H1 (cell line): ENCODE measurements at regions not wholly inside any gene's neighbourhood (a gene's known extent, or its start where the extent isn't known, plus 50 kb on each side); places are given as distances from the start of the nearest gene placed in this dataset.

Experiments
- CTCF ChIA-PET: fragments of 300-600 bp; sonication (Branson Sonifier 250); formaldehyde crosslinking; loops from one replicate; lab custom pipeline; 2021; ENCODE audit not compliant: partially characterized antibody; lab: Charles Lee
- POLR2A ChIA-PET: fragments of 300-600 bp; sonication (Branson Sonifier 250); formaldehyde crosslinking; loops from one replicate; lab custom pipeline; 2021; ENCODE audit warnings: inconsistent platforms; ENCODE audit not compliant: partially characterized antibody; lab: Charles Lee
- DNase-seq, 2 experiments: peaks; one replicate each; pipeline versions ENCODE4 v3.0.0 to v3.0.0-alpha.2; 2010 to 2022; ENCODE audit warnings: low spot score in 2 of 2, low read depth in 1 of 2, mixed read lengths in 1 of 2
- FAIRE-seq: peaks from 2 replicates; lab custom pipeline; 2011; peaks lifted over from hg19 to GRCh38; lab: Jason Lieb, UNC
- H2AFZ ChIP-seq: 2 replicates; pipeline ENCODE4 v1.8.1; 2012; ENCODE audit warnings: low read length, inconsistent platforms
- H2AK5ac ChIP-seq: 2 replicates; pipeline ENCODE4 v1.6.1; 2013; ENCODE audit warnings: low read depth, low read length
- H2BK120ac ChIP-seq: replicated peaks from 2 replicates; pipeline ENCODE3; 2013; ENCODE audit warnings: low read depth, low read length, inconsistent platforms
- H2BK12ac ChIP-seq: 2 replicates; pipeline ENCODE4 v1.6.1; 2013; ENCODE audit warnings: low read depth, low read length
- H2BK15ac ChIP-seq: 2 replicates; pipeline ENCODE4 v1.6.1; 2013; ENCODE audit warnings: low read length
- H2BK20ac ChIP-seq: 2 replicates; pipeline ENCODE4 v1.6.1; 2013; ENCODE audit warnings: low read length
- H2BK5ac ChIP-seq: 2 replicates; pipeline ENCODE4 v1.6.1; 2013; ENCODE audit warnings: low read depth, low read length
- H3K14ac ChIP-seq: 2 replicates; pipeline ENCODE4 v1.6.1; 2013; ENCODE audit warnings: inconsistent platforms; ENCODE audit not compliant: insufficient read length
- H3K18ac ChIP-seq: 2 replicates; pipeline ENCODE4 v1.6.1; 2013; ENCODE audit warnings: low read length; ENCODE audit errors: extremely low read depth
- H3K23ac ChIP-seq: 2 replicates; pipeline ENCODE4 v1.6.1; 2013; ENCODE audit warnings: inconsistent platforms; ENCODE audit not compliant: insufficient read length
- H3K23me2 ChIP-seq: 2 replicates; pipeline ENCODE4 v1.6.1; 2013; ENCODE audit warnings: low read depth, low read length
- H3K27ac ChIP-seq: 2 replicates; pipeline ENCODE4 v1.6.1; 2011; ENCODE audit warnings: low read depth, low read length, inconsistent platforms
- H3K27me3 ChIP-seq, 4 experiments: replicated peaks in 1 of 4; 1 replicate in 1 of 4; 2 replicates in 3 of 4; pipeline versions ENCODE4 v1.6.1 to v1.8.1; 2011 to 2013; ENCODE audit warnings: low read length in 3 of 4, mild to moderate bottlenecking in 3 of 4, inconsistent platforms in 2 of 4, mixed read lengths in 2 of 4, moderate library complexity in 1 of 4; ENCODE audit not compliant: control insufficient read depth in 3 of 4, insufficient read depth in 3 of 4; ENCODE audit errors: extremely low read depth in 1 of 4
- H3K36me3 ChIP-seq, 4 experiments: 2 replicates each; pipeline versions ENCODE4 v1.6.1 to v1.8.1; 2011 to 2013; ENCODE audit warnings: mild to moderate bottlenecking in 4 of 4, low read length in 3 of 4, moderate library complexity in 2 of 4, control low read depth in 1 of 4, inconsistent platforms in 1 of 4; ENCODE audit not compliant: insufficient read depth in 4 of 4, control insufficient read depth in 2 of 4
- H3K4ac ChIP-seq: replicated peaks from 2 replicates; pipeline ENCODE3; 2013; ENCODE audit warnings: low read length, low read depth, mixed read lengths, inconsistent platforms; ENCODE audit not compliant: insufficient read length
- H3K4me1 ChIP-seq, 4 experiments: replicated peaks in 1 of 4; 1 replicate in 1 of 4; 2 replicates in 3 of 4; pipeline versions ENCODE4 v1.6.1 to v1.8.1; 2011 to 2013; ENCODE audit warnings: low read length in 3 of 4, inconsistent platforms in 2 of 4, mixed read lengths in 1 of 4; ENCODE audit not compliant: insufficient read depth in 4 of 4, control insufficient read depth in 3 of 4
- H3K4me2 ChIP-seq, 2 experiments: 2 replicates each; pipeline versions ENCODE4 v1.6.1 to v1.8.1; 2011 to 2013; ENCODE audit warnings: low read depth in 2 of 2, low read length in 2 of 2, control low read depth in 1 of 2, inconsistent platforms in 1 of 2, mild to moderate bottlenecking in 1 of 2; ENCODE audit not compliant: insufficient read depth in 1 of 2
- H3K4me3 ChIP-seq, 4 experiments: fragments of 200-600, 300-600 bp in 1 of 4; sonication (generic), shearing (Covaris generic), sonication (Bioruptor Twin) in 1 of 4; 2 replicates each; pipeline versions ENCODE4 v1.5.1 to v1.8.1; 2011 to 2016; ENCODE audit warnings: low read length in 4 of 4, low read depth in 3 of 4, control low read depth in 2 of 4, inconsistent platforms in 2 of 4, mild to moderate bottlenecking in 2 of 4, mixed read lengths in 1 of 4, moderate library complexity in 1 of 4; ENCODE audit not compliant: insufficient read depth in 2 of 4; ENCODE audit errors: extremely low read depth in 1 of 4
- H3K56ac ChIP-seq: replicated peaks from 2 replicates; pipeline ENCODE3; 2013; ENCODE audit warnings: low read depth, mild to moderate bottlenecking, mixed read lengths, low read length, inconsistent platforms; ENCODE audit not compliant: insufficient read length
- H3K79me1 ChIP-seq: 2 replicates; pipeline ENCODE4 v1.6.1; 2013; ENCODE audit warnings: low read depth, low read length, control low read depth
- H3K79me2 ChIP-seq, 2 experiments: 2 replicates each; pipeline versions ENCODE4 v1.6.1 to v1.8.1; 2012 to 2013; ENCODE audit warnings: low read length in 2 of 2, mild to moderate bottlenecking in 2 of 2, inconsistent platforms in 1 of 2; ENCODE audit not compliant: insufficient read depth in 2 of 2, control insufficient read depth in 1 of 2
- H3K9ac ChIP-seq, 4 experiments: replicated peaks in 1 of 4; 1 replicate in 1 of 4; 2 replicates in 3 of 4; pipeline versions ENCODE4 v1.6.1 to v1.8.1; 2011 to 2013; ENCODE audit warnings: low read depth in 3 of 4, low read length in 3 of 4, control low read depth in 2 of 4, mild to moderate bottlenecking in 2 of 4, moderate library complexity in 2 of 4, inconsistent platforms in 1 of 4; ENCODE audit errors: extremely low read depth in 1 of 4
- H3K9me3 ChIP-seq, 2 experiments: 2 replicates each; pipeline versions ENCODE4 v1.6.1 to v1.8.1; 2012 to 2013; ENCODE audit warnings: mild to moderate bottlenecking in 2 of 2, moderate library complexity in 2 of 2, control low read depth in 1 of 2, inconsistent platforms in 1 of 2, low read depth in 1 of 2, low read length in 1 of 2, mixed read lengths in 1 of 2; ENCODE audit not compliant: insufficient read depth in 2 of 2
- H4K20me1 ChIP-seq, 2 experiments: replicated peaks in 1 of 2; 2 replicates each; pipeline versions ENCODE3 to v1.8.1; 2011 to 2013; ENCODE audit warnings: inconsistent platforms in 2 of 2, low read length in 2 of 2, mild to moderate bottlenecking in 1 of 2; ENCODE audit not compliant: insufficient read depth in 2 of 2, control insufficient read depth in 1 of 2
- H4K5ac ChIP-seq: 2 replicates; pipeline ENCODE4 v1.6.1; 2013; ENCODE audit warnings: low read length, low read depth, mixed read lengths, inconsistent platforms; ENCODE audit not compliant: insufficient read length
- H4K8ac ChIP-seq: 2 replicates; pipeline ENCODE4 v1.8.0; 2013; ENCODE audit warnings: mild to moderate bottlenecking, moderate library complexity, low read length, inconsistent platforms; ENCODE audit not compliant: insufficient read depth; ENCODE audit errors: extremely low read depth
- H4K91ac ChIP-seq: replicated peaks from 2 replicates; pipeline ENCODE3; 2013; ENCODE audit warnings: low read length, mixed read lengths, inconsistent platforms; ENCODE audit not compliant: insufficient read length
- CTBP2 ChIP-seq: IDR thresholded peaks from 2 replicates; pipeline ENCODE4 v1.7.0; 2011; ENCODE audit warnings: borderline replicate concordance, mild to moderate bottlenecking, moderate library complexity, mixed read lengths, low read length; ENCODE audit not compliant: insufficient read depth, insufficient read length
- EZH2 ChIP-seq: fragments of 200-600 bp; sonication (generic); IDR thresholded peaks from 2 replicates; pipeline ENCODE4 v1.7.1; 2012; ENCODE audit warnings: low read depth, mild to moderate bottlenecking, moderate library complexity, low read length, inconsistent platforms; ENCODE audit not compliant: severe bottlenecking
- FOSL1 ChIP-seq: IDR thresholded peaks from 2 replicates; pipeline ENCODE4 v1.6.1; 2011; ENCODE audit warnings: mild to moderate bottlenecking, low read depth, low read length, moderate library complexity; ENCODE audit not compliant: insufficient read depth
- RBBP5 ChIP-seq: IDR thresholded peaks from 2 replicates; pipeline ENCODE4 v1.7.1; 2012; ENCODE audit warnings: low read depth, mild to moderate bottlenecking, inconsistent platforms, low read length, moderate library complexity, borderline replicate concordance
- SUZ12 ChIP-seq: fragments of 200-600 bp; sonication (generic); IDR thresholded peaks from 2 replicates; pipeline ENCODE4 v1.6.1; 2012; ENCODE audit warnings: mild to moderate bottlenecking, inconsistent platforms, low read length, moderate library complexity, mixed read lengths
- TAF1 ChIP-seq: IDR thresholded peaks from 2 replicates; pipeline ENCODE4 v1.6.1; 2011; ENCODE audit warnings: mild to moderate bottlenecking, low read depth, low read length
- WGBS, 2 experiments: shearing (Covaris generic) in 1 of 2; methylation state at CpG; one replicate each; pipeline versions ENCODE4 v1.1.6 to v1.1.7; 2013 to 2015; ENCODE audit warnings: low lambda C conversion rate in 2 of 2, mixed read lengths in 2 of 2, inconsistent platforms in 1 of 2, low coverage in 1 of 2, missing lambda C conversion rate in 1 of 2; ENCODE audit not compliant: insufficient replicate concordance in 2 of 2, insufficient coverage in 1 of 2, insufficient read length in 1 of 2; ENCODE audit errors: extremely low coverage in 1 of 2, missing lambda C conversion rate in 1 of 2; 5-methylcytosine and 5-hydroxymethylcytosine counted together
- TF ChIP-seq, protein P1 (sequence below): IDR thresholded peaks from 2 replicates; pipeline ENCODE4 v1.6.1; 2011; ENCODE audit warnings: low read depth, mild to moderate bottlenecking, low read length; ENCODE audit not compliant: insufficient read depth

DNA sequence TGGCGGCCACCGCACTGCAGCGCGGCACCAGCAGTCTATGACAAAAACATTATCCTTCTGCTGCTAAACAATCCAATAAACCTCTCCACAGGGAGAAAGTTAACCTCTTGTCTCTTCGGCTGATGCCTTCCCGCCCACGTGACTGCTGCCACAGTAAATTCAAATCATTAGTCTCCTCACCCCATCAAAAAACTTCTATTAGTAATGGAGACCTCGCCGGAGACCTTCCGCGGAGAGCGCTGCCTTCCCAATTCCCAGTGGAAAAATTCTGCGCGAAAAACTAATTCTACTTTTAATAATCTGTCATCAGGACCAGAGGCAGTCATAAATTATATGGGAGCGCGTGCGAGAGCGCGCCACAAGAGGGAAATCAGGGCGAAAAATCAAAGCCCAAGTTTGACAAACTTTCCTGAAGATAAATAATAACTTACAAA is 90.0 kb upstream of the PAX2 start:
- Histone ChIP-seq H3K23me2 (peaks cover 23% of the 10 kb centered on the region; the same call in 1 of the 2 replicates), H2BK20ac (no peak overlapping the region), H3K4ac (no peak overlapping the region), H3K79me1 (no peaks in the 10 kb centered on the region; the same call in 1 of the 2 replicates), H3K9me3 (no peaks in the 10 kb centered on the region), H3K4me1 (peaks cover 0 to 20% (median 16%) of the 10 kb centered on the region in 4 experiments; a peak in 6 of 7 replicates), H3K9ac (no peak overlapping the region), H3K79me2 (no peaks in the 10 kb centered on the region), H3K27me3 (peaks cover 50 to 80% (median 77%) of the 10 kb centered on the region in 4 experiments), H4K5ac (no peak overlapping the region), H3K23ac (no peak overlapping the region), H3K4me2 (peak overlapping the region; percentile 94 to 96), H3K14ac (no peak overlapping the region), H3K4me3 (peak overlapping the region; percentile 49 to 68 (median 51)), H4K20me1 (peaks cover 0 to 3% of the 10 kb centered on the region in 2 experiments), H2AFZ (no peak overlapping the region), H3K27ac (no peak overlapping the region), H4K91ac (no peak overlapping the region), H2BK12ac (peak overlapping the region; percentile 72; the same call in 1 of the 2 replicates), H2BK15ac (0 out of 2 replicates have a peak overlapping the region, but pooled peaks have one; percentile 40), H4K8ac (no peak overlapping the region), H3K18ac (no peak overlapping the region), H3K36me3 (no peaks in the 10 kb centered on the region; a peak in 1 of 8 replicates), H2BK120ac (no peak overlapping the region), H3K56ac (no peak overlapping the region), H2AK5ac (no peak overlapping the region), H2BK5ac (no peak overlapping the region)
- TF ChIP-seq RBBP5 (no peak), SUZ12 (peak; percentile 55; the same call in 1 of the 2 replicates), TAF1 (no peak), EZH2 (peak; percentile 71), CTBP2 (no peak), FOSL1 (no peak)
- TF ChIP-seq, protein P1, sequence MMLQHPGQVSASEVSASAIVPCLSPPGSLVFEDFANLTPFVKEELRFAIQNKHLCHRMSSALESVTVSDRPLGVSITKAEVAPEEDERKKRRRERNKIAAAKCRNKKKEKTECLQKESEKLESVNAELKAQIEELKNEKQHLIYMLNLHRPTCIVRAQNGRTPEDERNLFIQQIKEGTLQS = 0 out of 2 replicates have a peak, but pooled peaks have one; percentile 16
- ChIA-PET POLR2A (interaction anchor here (0.9 to 1.1 kb wide), 2 partner anchors 13 to 71 kb away, joined by 3 to 4 read pairs; no protein-coding TSS in a partner anchor), CTCF (interaction anchor here (0.8 kb wide), 2 partner anchors 16 to 85 kb away, joined by 3 to 5 read pairs; no protein-coding TSS in a partner anchor)
- WGBS, 2 experiments = 2% methylated on average over 17 of the region's 20 CpGs; no CpG with 5 or more reads in 1 of the 2 experiments
- FAIRE-seq = no peak
- no peak for DNase-seq
